RPMI7951 (cell line): ENCODE measurements at regions not wholly inside any gene's neighbourhood (a gene's known extent, or its start where the extent isn't known, plus 50 kb on each side); places are given as distances from the start of the nearest gene placed in this dataset.
"Not testable (repeated sequence)": the region's sequence is repeated elsewhere in the genome, so short reads cannot be mapped to it uniquely, and the experiment has no call there.

Source experiments
- DNase-seq: peaks from one replicate; pipeline ENCODE4 v3.0.0-alpha.2; 2012; ENCODE audit warnings: low read depth

DNA sequence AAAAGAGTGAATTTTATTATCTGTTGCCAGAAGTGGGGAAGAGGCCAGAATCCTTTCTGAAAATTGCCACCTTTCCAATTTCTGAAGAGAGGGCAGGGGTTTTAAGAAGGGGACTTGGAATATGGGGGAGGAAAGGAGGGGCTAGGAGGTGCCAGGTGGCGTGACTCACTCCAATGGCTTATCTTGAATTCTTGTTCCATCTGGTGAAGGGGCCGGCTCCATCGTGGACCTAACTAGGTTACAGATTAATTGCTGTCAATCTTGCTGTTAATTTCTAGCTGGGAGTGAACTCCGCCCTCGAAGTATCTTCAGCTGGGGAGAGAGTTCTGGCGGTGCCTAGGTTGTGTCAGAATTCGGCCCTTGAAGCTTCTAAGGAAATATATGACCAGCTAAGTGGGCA lies 138.7 kb downstream of the YTHDC2 start:
- no peak for DNase-seq

DNA sequence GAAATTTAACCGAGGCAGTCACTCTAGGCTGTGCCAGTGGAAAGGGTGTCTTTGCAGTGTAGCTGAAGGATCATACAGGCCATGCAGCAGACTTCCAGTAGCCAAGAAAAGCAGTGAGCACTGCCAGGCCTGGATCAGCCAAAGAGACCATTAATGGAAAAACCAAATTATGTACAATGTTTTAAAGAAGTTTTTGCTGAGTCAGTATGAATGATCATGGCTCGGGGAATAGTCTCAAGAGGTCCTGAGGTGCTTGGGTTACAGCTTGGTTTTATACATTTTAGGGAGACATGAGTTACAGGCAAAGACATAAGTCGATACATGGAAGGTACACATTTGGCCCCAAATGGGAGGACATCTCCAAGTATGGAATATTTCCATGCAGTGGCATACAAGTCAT lies 141.3 kb downstream of the YTHDC2 start:
- DNase-seq: no peak

DNA sequence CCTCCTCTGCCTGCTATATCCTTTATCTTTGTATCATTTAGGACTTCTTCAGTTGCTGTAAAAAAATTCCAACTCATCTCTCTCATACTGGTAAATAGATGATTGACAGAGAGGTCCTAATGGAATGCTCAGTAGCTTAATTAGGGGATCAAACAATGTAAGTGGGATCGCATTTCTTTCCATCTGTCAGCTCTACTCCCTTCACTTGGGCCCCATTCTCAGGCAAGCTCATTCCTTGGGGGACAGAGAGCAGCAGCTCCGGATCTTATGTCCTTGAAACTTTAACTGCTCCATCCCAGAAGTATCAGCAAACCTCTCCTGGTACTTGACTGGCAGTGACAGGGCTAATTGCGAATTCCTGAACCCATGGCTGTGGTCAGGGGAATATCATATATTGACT lies 146.7 kb downstream of the YTHDC2 start:
- no peak for DNase-seq

DNA sequence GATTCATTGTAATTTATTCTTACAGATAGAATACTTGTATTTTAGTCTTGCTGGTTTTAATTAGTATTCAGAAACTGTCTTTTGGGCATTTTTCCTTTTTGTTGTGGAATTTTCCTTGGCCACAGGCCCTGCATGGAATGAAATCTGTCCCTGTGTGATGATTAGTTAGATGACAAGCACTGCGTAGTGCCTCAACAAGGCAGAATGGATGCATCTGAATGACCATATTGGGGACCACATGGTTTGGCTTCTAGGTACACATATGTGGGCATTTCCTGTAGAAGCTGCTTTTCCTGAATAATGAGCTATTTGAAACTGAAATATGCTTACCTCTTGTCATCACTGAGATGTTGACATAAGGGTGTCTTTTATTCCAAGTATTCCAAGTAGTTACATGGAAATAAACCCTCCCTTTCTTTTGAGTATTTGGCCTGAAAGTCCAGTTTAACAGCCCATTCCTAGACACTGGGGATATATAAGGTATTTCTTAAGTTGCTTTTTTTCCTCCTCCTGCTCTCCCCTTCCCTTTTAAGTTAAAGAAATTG lies 147.3 kb downstream of the YTHDC2 start:
- no peak for DNase-seq

DNA sequence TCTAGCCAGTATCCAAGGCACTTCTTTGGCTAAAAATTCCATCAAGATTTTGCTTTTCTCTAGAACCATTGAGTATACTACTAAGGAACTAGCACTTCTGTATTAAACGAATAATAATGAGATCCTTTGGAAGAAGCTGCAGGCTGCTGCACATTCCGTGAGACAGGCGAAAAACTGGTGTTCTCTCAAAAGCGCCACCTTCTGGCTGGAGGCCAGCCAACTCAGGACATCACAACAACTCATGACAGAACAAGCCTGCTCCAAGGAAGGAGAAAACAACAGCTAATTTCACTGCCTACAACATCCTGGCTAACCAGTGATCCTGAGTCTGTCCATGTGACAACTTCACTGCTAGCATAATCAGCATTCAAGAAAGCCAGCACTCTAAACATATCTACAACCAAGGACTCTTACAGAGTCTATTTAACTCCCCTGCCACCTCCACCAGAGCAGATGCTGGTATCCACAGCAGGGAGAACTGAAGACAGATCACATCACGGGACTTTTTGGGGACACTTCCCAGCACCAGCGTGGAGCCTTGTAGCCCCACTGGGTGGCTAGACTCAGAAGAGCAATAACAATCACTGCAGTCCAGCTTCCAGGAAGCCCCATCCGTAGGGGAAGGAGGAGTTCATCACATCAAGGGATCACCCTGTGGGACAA lies 150.5 kb downstream of the YTHDC2 start:
- peak; percentile 61 for DNase-seq

- no peak for DNase-seq
These were observed 159.5 kb downstream of the YTHDC2 start for GRCh38 chr5:113673041-113673440.

DNA sequence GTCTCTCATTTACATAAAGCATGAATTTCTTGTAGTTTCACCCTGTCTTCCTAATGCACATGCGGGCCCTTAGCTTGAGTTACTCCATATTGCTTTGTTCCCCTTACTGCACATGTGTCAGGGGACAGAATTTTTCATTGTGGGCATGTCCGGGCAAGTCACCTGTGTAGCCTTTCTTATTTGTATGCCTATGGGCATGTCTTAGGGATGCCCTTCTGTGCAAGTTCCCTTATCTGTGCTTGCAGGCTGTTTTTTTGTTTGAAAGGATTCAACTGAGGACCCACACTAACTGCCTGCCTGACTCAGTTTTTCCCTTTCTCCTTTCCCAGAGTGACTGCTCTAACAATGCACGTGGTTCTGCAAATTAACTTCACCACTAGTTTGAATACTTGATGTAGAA lies 161.7 kb downstream of the YTHDC2 start:
- DNase-seq: no peak

DNA sequence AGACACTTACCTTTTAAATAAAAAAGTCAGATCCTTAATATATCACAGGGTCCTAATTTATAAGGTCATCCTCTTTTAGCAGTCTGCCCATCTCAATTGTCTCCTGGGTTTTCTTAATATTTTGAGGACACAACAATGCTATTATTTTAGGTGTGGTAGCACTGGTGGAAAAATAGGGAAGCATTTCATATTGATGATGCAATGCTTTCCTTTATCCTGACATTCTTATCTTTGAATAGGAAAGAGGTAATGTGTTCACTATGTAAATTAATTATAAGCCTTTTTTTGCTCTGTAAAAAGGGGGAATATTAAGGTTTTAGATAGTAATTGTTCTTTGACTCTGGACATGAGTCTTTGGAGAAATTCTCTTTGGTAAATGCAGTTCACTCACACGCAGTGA lies 164.7 kb downstream of the YTHDC2 start:
- no peak for DNase-seq

- DNase-seq: peak; percentile 23
These were observed 165.6 kb downstream of the YTHDC2 start for GRCh38 chr5:113678924-113679575.

DNA sequence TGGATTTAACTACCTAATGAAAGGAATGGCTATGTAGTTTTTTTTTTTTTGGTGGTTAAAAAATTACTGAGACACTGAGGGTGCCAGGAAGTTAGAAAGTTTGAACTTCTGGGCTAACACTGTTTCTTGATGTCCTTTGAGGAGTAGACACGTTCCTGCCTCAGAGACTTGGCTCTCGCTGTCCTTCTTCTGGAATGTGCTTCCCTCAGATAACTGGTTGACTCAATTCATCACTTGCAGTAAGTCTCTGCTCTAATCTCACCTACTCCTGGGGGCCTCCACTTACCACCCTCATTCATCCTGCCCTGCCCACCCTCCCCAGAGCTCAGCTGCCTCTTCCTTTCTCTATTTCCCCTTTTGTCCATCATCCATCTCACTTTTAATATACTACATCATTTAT lies 167.0 kb downstream of the YTHDC2 start:
- no peak for DNase-seq

DNA sequence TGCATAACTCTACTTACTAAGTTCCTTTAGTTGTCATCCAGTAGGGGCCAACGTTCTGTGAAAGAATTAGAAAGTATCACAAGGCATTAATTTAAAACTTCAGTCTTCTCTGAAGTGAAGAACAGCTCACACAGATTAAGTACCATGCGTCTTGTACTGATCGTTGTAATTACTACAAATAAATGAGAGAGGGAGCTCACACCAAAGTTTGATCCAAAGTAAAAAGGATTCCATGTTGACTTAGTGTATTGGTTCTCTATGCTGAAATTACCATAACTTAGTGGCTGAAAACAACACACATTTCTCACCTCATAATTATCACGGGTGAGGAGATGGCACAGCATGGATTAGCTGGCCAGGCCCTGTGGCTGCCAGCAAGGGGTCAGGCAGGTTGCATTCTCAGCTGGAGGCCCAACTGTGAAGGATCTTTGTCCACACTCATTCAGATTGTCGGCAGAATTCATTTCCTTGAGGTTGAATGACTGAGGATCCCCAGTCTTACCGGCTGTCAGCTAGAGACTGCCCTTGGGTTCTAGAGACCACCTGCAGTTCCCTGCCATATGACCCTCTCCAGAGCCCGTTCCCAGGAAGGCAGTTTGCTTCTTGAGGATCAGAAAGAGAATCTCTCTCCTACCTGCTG lies 169.1 kb downstream of the YTHDC2 start:
- DNase-seq: peak; percentile 10

DNA sequence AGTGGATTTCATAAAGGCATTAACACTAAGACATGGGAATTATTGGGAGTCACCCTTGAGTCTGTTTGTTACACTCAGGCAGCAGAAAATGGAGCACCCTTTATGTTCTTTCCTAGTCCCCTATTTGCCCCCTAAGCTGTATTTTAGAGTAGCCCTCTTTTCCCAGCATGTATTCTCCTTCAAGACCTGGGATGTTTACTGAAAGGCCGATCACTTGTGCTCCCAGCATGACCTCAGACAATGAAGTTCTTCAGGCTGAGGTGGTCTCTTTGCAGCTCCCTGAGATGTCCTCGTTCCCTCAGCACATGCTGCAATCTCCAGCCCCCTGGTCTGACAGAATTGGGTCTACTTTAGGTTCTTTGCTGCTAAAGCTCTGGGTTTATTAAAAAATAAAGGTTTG lies 169.7 kb downstream of the YTHDC2 start:
- no peak for DNase-seq

DNA sequence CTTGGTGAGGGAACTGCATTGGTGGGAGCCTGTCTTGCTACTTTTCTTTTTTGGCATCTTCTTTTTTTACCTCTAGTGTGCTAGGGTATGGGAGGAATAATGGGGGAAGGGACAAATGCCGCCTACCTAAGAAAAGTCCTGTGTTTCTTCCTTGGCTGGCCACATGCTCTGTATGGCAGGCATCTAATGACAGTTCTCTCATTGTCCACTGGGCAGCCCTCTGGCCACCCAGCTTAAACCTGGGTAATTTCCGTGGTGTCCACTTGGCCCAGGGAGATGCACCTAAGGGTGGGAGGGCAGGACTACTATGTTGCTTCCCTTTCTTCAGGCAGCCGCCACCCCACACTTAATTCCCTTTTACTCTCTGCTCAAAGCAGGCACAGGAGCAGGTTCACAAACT lies 173.1 kb downstream of the YTHDC2 start:
- no peak for DNase-seq

DNA sequence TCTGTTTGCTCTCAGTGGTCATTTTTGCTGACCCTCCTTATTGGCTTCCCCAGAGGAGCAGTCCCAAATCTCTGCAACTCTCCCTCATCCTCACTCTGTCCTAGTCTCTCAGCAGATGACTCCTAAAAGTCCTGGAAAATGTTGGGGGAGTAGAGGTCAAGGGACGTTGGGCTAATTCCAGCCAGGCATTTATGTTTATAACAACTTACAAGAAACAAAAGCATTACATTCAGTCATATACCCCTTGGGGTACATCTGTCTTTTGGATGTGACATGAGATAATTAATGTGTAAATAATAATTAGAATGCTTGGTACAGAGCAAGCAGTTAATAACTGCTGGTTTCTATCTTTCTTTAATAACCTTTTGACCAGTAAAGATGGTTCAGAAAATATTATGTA lies 176.2 kb downstream of the YTHDC2 start:
- DNase-seq: no peak

DNA sequence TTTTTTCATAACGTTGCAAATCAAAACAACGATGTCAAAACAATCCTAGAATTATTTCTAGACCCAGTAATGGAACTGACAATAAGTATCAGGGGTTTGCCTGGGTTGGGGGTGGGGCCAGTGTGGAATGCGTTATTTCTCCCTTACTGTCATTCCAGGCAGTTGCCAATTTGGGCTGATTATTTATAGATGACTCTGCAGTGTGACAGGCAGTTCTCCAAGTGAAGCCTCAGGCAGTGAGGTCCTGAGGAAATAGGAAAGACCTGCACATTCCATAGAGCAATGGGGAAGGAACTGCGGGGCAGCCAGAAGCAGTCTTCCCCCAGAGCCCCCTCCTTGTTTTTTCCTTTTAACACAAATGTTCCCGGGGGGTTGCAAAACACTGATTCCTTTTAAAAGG lies 179.0 kb downstream of the YTHDC2 start:
- DNase-seq: no peak

- DNase-seq: no peak
These were observed 179.5 kb downstream of the YTHDC2 start for GRCh38 chr5:113692891-113693457.

DNA sequence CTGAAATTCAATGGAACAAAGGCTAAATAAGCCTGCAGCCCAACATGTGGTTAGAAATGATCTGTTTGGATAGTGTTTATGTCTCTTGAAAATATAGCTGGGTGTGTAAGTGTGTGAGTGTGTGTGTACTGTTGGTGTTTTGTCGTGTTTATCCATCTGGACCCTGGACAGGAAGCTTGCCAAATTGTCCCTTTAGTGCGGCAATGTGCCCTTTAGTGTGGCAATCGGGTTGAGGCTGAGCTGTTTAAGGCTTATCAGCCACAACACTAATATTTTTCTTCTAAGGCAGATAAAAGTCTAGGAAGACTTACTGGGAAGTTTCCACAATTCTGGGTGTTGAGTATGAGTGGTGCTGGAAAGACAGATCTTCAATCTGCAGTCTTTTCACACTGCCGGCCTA lies 180.2 kb downstream of the YTHDC2 start:
- no peak for DNase-seq

- no peak for DNase-seq
These were observed 181.1 kb downstream of the YTHDC2 start for GRCh38 chr5:113694576-113694975.

DNA sequence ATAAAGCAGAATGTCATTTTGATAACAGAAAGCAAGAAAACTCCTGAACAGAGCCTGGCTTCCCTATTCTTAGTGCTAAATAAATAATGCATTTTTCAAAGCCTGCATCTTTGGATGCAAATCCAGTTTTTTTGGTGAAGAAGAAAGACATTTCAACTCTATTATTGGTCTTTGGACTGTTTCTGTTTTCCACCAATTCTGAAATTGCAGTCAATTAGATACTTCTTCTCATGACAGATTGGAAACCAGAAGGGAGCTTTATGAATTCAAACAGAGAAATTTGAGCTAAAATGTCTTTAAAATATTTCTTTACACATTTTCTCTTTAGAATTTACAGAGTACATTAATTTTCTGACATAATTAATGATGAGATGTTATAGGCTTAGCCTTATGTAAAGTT lies 189.8 kb downstream of the YTHDC2 start:
- no peak for DNase-seq

GRCh38 chr5:113705657-113706056 lies 192.2 kb downstream of the YTHDC2 start:
- no peak for DNase-seq

- DNase-seq: no peak
These were observed 199.6 kb downstream of the YTHDC2 start for GRCh38 chr5:113713051-113713450.

GRCh38 chr5:113715921-113716320 lies 202.4 kb downstream of the YTHDC2 start:
- DNase-seq: not testable (repeated sequence)

GRCh38 chr5:113719549-113719948 lies 206.1 kb downstream of the YTHDC2 start:
- no peak for DNase-seq
